Hippocampal formation (tissue), 2 donors: ENCODE measurements at regions not wholly inside any gene's neighbourhood (a gene's known extent, or its start where the extent isn't known, plus 50 kb on each side); places are given as distances from the start of the nearest gene placed in this dataset.
A peak's percentile ranks its signal among the peaks of the same experiment; 100 is the strongest.

Experiments used
- DNase-seq, 2 donors: peaks; one replicate each; lab custom pipeline; 2025; lab: John Stamatoyannopoulos, UW

GRCh38 chr6:92050216-92050615 is 1369.1 kb downstream of the EPHA7 start:
- DNase-seq: no peak

- DNase-seq: no peak
These were observed 1371.5 kb downstream of the EPHA7 start for GRCh38 chr6:92047860-92048259.

GRCh38 chr6:92047152-92047850 is 1372.1 kb downstream of the EPHA7 start:
- DNase-seq: no peak

- no peak for DNase-seq
These were observed 1375.0 kb downstream of the EPHA7 start for GRCh38 chr6:92044312-92044711.

- no peak for DNase-seq
These were observed 1375.6 kb downstream of the EPHA7 start for GRCh38 chr6:92043777-92044176.

GRCh38 chr6:92026878-92027277 is 1392.5 kb downstream of the EPHA7 start:
- DNase-seq: no peak

GRCh38 chr6:92024881-92025280 is 1394.5 kb downstream of the EPHA7 start:
- peak in 1 of 2 donors; percentile 33 for DNase-seq

GRCh38 chr6:92024110-92024509 is 1395.2 kb downstream of the EPHA7 start:
- no peak for DNase-seq

GRCh38 chr6:92023410-92023966 is 1395.9 kb downstream of the EPHA7 start:
- no peak for DNase-seq

GRCh38 chr6:92011681-92012245 is 1407.6 kb downstream of the EPHA7 start:
- DNase-seq: no peak

- no peak for DNase-seq
These were observed 1410.4 kb downstream of the EPHA7 start for GRCh38 chr6:92008757-92009502.

GRCh38 chr6:92000112-92000511 is 1413.2 kb upstream of the MAP3K7 start:
- no peak for DNase-seq

GRCh38 chr6:91994787-91995186 is 1407.9 kb upstream of the MAP3K7 start:
- DNase-seq: no peak

GRCh38 chr6:91982559-91982958 is 1395.7 kb upstream of the MAP3K7 start:
- peak in 1 of 2 donors; percentile 4 for DNase-seq

GRCh38 chr6:91976797-91977196 is 1389.9 kb upstream of the MAP3K7 start:
- DNase-seq: no peak

- DNase-seq: no peak
These were observed 1383.8 kb upstream of the MAP3K7 start for GRCh38 chr6:91970700-91971099.

GRCh38 chr6:91965872-91966271 is 1379.0 kb upstream of the MAP3K7 start:
- DNase-seq: no peak

GRCh38 chr6:91961671-91962070 is 1374.8 kb upstream of the MAP3K7 start:
- no peak for DNase-seq

GRCh38 chr6:91961236-91961635 is 1374.4 kb upstream of the MAP3K7 start:
- DNase-seq: peak in 1 of 2 donors; percentile 2

- no peak for DNase-seq
These were observed 1355.0 kb upstream of the MAP3K7 start for GRCh38 chr6:91941838-91942237.

GRCh38 chr6:91940801-91941200 is 1353.9 kb upstream of the MAP3K7 start:
- DNase-seq: peak in 1 of 2 donors; percentile 6

- DNase-seq: no peak
These were observed 1340.0 kb upstream of the MAP3K7 start for GRCh38 chr6:91926827-91927226.

- no peak for DNase-seq
These were observed 1339.5 kb upstream of the MAP3K7 start for GRCh38 chr6:91926361-91926760.
